HG03342 (cell line): ENCODE measurements at regions not wholly inside any gene's neighbourhood (a gene's known extent, or its start where the extent isn't known, plus 50 kb on each side); places are given as distances from the start of the nearest gene placed in this dataset.

Experiments
- ATAC-seq: cut with Tn5 transposase; IDR thresholded peaks from one replicate; pipeline ENCODE4 v1.9.1; 2021; ENCODE audit warnings: mild to moderate bottlenecking, moderate library complexity; ENCODE audit not compliant: unreplicated experiment

GRCh38 chr5:171647043-171647903 lies 138.3 kb upstream of the SMIM23 start:
- no peak for ATAC-seq

DNA sequence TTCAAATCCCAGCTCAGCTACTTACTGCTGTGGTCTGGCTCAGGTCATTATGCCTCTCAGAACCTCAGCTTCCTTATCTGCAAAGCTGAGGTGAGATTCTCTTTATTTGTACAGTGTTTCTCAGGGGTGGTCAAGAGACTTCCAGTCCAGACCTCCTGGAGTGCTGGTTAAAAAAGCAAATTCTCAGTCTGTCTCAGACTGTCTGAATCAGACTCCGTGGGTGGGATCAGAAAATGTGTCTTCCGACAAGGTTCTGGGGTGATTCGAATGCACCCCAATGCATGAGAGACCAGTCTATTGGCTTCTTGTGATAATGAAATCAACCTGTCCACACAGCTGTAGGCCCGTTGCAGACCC lies 137.7 kb upstream of the SMIM23 start:
- ATAC-seq = no peak

- ATAC-seq = no peak
Measured at GRCh38 chr5:171648279-171649074, 137.1 kb upstream of the SMIM23 start.

DNA sequence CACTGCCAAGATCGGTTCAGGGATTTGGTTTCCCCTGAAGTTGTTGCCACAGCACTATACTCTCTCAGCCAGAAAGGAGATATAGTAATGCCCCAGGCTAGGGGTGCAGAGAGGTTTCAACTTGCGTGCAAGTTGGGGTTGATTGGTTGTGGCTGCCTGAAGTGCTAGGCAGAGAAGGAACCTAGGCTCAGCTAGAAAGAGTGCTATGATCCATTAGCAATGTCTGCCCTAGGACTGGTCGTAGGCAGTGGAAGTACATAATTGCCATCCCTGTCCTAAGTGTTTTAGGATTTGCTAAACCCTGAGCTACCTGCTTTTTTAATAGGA lies 136.6 kb upstream of the SMIM23 start:
- ATAC-seq = no peak

- no peak for ATAC-seq
Measured at GRCh38 chr5:171650597-171650996, 135.0 kb upstream of the SMIM23 start.

DNA sequence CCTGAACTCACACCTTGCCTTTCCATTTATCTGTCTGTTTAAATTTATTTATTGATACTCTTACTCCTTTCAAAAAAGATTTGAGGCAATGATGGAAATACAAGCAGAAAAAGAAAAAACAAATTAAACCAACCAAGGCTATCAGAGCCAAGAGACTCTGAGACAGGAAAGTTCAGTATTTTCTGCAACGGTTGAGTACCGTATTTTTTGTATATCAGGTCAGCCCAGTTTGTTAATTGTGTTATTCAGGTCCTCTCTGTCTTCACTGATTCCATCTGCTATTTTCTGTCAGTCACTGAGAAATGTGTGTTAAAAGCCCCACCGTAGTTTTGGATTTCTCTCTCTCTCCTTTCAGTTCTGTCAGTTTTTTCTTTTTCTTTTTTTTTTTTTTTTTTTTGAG lies 134.5 kb upstream of the SMIM23 start:
- no peak for ATAC-seq

DNA sequence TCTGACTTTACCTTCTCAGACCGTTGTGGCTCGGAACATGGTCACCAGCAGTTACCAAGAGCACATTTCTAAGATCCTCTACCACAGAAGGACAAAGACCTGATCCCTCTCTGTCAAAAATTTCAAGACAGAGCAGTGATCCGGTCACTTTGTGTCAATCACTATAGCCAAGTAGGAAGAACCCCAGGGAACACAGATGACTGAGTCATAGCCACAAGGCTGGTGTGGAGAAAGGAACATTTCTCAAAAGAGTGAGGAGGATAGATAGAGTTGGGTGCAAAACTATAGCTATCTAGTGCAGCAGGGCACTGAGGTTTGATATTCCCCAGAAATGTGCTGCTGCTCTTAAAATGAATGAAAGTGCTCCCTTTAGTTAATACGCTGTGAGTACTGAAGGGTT lies 130.7 kb upstream of the SMIM23 start:
- no peak for ATAC-seq

DNA sequence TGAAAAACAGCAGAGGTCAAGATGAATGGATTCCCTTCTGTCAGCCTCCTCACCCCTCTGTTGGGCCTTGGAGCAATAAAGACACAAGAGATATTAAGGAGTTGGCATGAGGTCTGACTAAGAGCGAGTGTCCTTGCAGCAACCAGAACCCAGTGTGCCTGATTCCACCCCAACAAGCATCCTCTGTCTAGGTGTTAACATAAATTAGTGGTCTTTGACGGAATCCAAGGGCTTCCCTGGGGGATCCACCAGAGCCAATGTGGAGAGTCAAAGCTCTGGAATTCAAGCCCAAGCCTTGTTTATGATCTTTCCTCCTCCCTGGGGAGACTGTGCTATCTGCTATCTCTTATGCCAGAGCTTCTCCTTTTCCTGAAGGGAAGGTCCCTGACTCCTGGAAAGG lies 128.1 kb upstream of the SMIM23 start:
- ATAC-seq = no peak

GRCh38 chr5:171659896-171660295 lies 125.7 kb upstream of the SMIM23 start:
- ATAC-seq = no peak

DNA sequence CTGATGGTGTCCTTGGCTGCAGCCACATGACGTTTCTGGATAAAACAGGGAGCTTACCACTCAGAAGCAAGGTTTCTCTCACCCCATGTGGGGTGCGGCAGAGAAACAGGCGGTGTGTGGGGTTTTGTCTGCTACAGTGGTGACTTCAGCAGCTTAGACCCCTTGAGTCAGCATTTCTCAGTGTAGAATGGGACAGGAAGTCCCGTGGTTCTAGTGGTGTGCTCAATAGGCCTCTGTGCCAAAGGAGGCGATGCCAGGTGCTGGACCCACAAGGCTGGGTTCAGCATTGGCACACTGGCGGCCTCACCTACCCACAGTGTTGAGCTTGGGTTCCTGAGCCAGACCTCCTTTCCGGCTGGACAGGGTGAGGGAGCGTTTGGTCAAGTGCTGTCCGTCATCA lies 125.2 kb upstream of the SMIM23 start:
- ATAC-seq = no peak

DNA sequence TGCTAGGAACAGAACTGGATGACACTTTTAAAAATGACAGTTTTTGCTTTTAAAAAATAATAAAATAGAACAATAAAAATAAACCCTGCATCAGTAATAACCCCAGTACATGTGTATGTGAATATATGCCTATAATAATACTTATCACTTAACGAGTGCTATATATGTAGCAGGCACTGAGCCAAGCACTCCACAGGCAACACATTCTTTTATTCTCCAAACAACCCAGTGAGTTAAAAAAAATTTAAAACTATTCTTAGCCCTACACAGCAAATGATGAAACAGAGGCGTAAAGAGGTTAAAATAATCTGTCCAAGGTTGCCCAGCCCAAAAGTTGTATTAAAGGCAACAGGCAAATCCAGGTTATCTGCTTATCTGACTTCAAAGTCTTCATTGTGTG lies 124.5 kb upstream of the SMIM23 start:
- no peak for ATAC-seq

DNA sequence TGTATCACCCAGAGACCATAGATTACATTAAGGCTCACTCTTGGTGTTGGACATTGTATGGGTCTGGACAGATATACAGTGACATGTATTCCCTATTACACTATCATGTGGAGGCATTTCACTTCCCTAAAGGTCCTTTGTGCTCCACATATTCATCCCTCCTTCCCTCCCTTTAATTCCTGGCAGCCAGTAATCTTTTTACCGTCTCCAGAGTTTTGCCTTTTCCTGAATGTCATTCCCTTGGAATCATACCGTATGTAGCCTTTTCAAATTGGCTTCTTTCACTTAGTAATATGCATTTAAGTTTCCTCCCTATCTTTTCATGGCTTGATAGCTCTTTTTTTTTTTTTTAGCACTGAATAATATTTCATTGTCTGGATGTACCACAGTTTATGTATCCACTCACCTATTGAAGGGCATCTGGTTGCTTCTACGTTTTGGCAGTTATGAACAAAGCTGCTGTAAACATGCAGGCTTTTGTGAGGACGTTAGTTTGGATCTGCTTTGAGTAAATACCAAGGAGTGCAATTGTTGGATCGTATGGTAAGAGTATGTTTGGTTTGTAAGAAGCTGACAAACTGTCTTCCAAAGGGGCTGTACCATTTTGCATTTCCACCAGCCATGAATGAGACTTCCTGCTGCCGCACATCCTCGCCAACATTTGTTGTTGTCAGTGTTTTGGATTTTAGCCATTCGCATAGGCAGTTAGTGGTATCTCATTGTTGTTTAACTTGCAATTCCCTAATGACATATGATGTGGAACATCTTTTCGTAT lies 122.1 kb upstream of the SMIM23 start:
- ATAC-seq = no peak

GRCh38 chr5:171664489-171664888 lies 121.1 kb upstream of the SMIM23 start:
- ATAC-seq = no peak

DNA sequence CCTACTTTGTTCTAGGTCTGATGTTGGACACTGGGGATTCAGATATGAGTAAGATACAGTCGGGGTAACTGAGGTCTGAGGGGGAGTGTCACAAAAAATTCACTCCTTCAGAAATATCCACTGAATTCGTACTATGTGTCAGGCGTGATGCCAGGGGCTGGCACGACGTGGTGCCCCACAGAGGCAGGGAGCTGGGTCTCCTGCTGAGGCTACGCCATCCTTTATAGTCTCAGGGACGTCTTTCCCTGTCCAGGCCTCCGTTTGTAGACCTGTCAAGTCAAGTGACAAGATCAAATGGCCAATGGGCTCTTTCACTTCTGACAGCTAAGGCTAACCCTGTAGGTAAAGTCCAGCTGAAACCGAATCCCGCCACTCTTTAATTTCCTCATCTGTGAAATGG lies 118.8 kb upstream of the SMIM23 start:
- ATAC-seq = no peak

DNA sequence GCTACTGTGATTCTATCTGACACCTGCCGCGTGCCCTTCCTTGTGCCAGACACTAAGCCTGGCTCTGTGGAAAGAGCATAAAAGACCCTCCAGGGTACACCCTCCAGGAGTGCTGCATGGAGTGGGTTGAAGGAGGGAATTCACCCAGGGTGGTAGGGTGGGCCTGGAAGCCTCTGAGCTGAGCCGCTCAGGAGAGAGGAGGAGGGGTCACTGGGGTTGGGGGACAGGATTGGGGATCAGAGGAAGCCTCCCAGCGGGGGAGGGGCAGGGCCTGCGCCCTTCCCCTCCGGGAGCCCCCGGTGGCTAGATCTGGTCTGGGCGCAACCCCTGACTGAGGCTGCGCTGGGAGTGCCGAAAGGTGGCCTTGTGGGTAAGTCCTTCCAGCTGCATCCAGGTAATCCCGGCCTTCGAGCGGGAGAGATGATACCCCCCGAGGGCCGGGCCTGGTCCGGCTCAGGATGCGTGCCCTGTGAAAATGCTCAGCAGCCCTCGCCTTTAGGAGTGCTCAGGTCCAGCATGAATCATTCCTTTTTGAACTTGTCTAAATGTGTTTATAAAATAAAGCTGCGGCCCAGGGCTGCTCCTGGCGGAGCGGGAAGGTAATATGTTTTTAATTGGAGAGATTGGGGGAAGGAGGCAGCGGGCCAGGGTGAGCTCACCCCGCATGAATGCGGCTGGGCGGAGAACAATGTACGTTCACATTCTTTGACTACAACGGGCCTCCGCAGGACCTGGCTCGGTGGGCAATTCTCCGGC lies 118.1 kb upstream of the SMIM23 start:
- no peak for ATAC-seq

- ATAC-seq = no peak
Measured at GRCh38 chr5:171668097-171668412, 117.6 kb upstream of the SMIM23 start.

GRCh38 chr5:171669571-171669970 lies 116.0 kb upstream of the SMIM23 start:
- no peak for ATAC-seq

DNA sequence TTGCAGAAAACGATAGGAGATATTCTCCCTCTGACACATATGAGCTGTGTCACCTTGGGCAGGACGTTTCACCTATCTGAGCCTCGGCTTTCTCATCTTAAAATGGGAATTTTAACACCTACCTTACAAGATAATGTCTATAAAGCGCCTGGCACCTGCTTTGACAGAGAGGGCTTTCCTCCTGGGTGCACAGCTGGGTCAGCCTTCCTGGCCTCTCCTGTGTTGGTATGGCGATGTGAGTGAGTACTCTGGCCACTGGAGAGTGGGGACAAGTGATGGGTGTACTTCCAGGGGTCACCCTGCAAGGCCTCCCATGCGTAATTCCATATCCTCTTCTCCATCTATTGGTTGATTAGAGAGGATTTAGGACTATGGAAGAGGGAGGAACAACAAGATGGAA lies 113.1 kb upstream of the SMIM23 start:
- ATAC-seq = no peak

DNA sequence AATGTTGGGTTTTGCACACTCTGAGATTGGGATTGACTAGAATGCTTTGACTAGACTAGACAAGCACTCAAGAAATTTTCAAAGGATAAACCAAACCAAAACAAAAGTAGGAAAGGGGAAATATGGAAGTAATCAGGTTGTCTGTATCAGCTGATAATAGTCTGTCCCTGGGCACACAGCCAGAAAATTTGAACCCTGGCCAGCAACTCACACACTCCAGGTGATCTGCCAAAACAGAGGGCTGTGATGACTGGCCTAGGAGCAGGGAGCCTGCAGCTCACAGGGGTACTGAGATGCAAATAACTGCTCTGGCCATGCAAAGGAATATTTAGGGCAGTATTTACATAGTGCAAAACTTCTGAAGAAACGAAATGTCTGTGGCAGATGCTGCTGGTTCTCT lies 112.3 kb upstream of the SMIM23 start:
- ATAC-seq = no peak

DNA sequence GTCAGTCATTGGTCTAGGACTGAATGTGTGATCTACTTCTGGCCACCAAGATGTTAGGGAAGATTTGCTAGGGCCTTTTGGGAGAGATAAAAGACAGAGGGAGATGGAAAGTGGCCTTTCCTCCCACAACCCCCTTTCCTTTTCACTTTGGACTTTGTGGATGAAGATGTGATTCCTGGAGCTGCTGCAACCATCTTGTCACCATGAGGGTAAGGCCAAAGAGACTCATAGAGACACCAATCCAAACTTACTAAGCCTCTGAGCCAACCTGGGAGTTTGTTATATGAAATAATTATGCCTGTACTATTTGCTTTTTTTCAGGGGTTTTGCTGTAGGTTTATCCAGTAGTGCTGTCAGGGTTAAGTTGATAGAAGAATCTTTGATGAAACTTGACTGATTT lies 111.8 kb upstream of the SMIM23 start:
- no peak for ATAC-seq

- no peak for ATAC-seq
Measured at GRCh38 chr5:171675511-171675910, 110.1 kb upstream of the SMIM23 start.
